NB4 (cell line): ENCODE measurements at regions not wholly inside any gene's neighbourhood (a gene's known extent, or its start where the extent isn't known, plus 50 kb on each side); places are given as distances from the start of the nearest gene placed in this dataset.

Experiments used
- POLR2A ChIP-seq: IDR thresholded peaks from 2 replicates; pipeline ENCODE4 v1.6.1; 2011; ENCODE audit warnings: mild to moderate bottlenecking; ENCODE audit not compliant: insufficient read length; ENCODE audit errors: extremely low read depth
- TF ChIP-seq, protein P1 (sequence below): IDR thresholded peaks from one replicate; pipeline ENCODE4 v1.5.1; 2012; ENCODE audit warnings: low read depth, low read length

DNA sequence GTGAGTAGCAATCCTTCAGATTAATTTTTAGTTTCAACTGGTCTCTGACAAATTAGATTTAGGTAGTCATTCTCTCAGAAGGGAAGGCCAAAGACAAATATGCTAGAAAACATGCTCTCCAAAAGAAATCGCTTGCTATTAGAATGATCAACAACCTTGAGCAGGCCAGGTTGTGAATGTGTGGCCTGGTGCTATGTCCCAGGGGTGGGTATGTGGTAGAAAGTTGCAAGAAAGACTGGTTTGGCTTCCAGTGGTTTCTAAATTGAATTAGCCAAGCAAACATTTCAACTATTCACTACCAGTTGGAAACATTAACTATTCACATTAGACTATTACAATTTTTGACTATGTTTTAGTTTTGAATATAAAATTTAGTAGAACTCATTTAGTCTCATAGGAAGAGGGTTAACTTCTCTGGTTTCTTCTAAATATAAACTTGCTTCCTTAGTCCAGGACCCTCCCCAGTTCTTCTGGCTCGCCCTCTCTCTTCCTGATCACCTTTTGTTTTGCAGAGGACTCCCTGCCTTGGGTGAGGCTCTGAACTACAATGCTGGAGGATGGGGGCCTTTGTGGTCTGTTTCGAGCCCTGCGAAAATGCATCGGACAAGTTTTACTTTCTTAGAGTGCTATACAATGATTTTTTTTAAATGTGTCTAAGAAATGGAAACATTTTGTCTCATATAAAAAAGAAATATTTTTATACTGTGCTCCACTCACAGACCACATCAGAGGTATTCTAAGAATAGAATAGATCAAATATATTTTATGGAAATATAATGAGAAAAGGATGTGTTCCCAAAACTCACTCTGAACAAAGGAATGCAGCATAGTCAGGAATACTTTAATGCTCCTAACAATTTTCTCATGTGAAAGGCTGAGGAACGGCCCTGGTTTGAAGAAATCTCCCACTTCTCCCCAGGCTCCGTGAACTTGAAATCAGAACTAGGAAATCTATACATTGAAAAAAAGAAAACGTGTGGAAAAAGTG, 375.0 kb upstream of the ZEB2 start:
- TF ChIP-seq, protein P1, sequence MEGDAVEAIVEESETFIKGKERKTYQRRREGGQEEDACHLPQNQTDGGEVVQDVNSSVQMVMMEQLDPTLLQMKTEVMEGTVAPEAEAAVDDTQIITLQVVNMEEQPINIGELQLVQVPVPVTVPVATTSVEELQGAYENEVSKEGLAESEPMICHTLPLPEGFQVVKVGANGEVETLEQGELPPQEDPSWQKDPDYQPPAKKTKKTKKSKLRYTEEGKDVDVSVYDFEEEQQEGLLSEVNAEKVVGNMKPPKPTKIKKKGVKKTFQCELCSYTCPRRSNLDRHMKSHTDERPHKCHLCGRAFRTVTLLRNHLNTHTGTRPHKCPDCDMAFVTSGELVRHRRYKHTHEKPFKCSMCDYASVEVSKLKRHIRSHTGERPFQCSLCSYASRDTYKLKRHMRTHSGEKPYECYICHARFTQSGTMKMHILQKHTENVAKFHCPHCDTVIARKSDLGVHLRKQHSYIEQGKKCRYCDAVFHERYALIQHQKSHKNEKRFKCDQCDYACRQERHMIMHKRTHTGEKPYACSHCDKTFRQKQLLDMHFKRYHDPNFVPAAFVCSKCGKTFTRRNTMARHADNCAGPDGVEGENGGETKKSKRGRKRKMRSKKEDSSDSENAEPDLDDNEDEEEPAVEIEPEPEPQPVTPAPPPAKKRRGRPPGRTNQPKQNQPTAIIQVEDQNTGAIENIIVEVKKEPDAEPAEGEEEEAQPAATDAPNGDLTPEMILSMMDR, result no peak
- TF ChIP-seq POLR2A, result no peak
